NCI-H1930 (cell line): ENCODE measurements at regions not wholly inside any gene's neighbourhood (a gene's known extent, or its start where the extent isn't known, plus 50 kb on each side); places are given as distances from the start of the nearest gene placed in this dataset.
"Not testable (repeated sequence)": the region's sequence is repeated elsewhere in the genome, so short reads cannot be mapped to it uniquely, and the experiment has no call there.

Source experiments
- DNase-seq, 2 experiments: peaks; one replicate each; lab custom pipeline; 2025; lab: John Stamatoyannopoulos, UW

- peak; percentile 78 to 83 for DNase-seq
Observed at GRCh38 chr9:27817747-27818146, 244.5 kb upstream of the C9orf72 start.

- DNase-seq, result peak; percentile 82 to 83
Observed at GRCh38 chr9:27818348-27818747, 245.1 kb upstream of the C9orf72 start.

GRCh38 chr9:27828908-27829307 lies 255.6 kb upstream of the C9orf72 start:
- DNase-seq, result no peak

GRCh38 chr9:27829621-27830020 lies 256.3 kb upstream of the C9orf72 start:
- DNase-seq, result no peak

- not testable (repeated sequence) for DNase-seq
Observed at GRCh38 chr9:27832108-27832507, 258.8 kb upstream of the C9orf72 start.

GRCh38 chr9:27835286-27835685 lies 262.0 kb upstream of the C9orf72 start:
- DNase-seq, result no peak

GRCh38 chr9:27835746-27836145 lies 262.5 kb upstream of the C9orf72 start:
- no peak for DNase-seq

- DNase-seq, result no peak
Observed at GRCh38 chr9:27836661-27837401, 263.6 kb upstream of the C9orf72 start.

GRCh38 chr9:27838876-27839275 lies 265.6 kb upstream of the C9orf72 start:
- no peak for DNase-seq

- not testable (repeated sequence) for DNase-seq
Observed at GRCh38 chr9:27839767-27840166, 266.5 kb upstream of the C9orf72 start.

- no peak for DNase-seq
Observed at GRCh38 chr9:27844797-27845196, 271.5 kb upstream of the C9orf72 start.

GRCh38 chr9:27847380-27847779 lies 274.1 kb upstream of the C9orf72 start:
- no peak for DNase-seq

- no peak for DNase-seq
Observed at GRCh38 chr9:27847818-27848217, 274.5 kb upstream of the C9orf72 start.

- no peak for DNase-seq
Observed at GRCh38 chr9:27848315-27848714, 275.0 kb upstream of the C9orf72 start.

GRCh38 chr9:27851858-27852257 lies 278.6 kb upstream of the C9orf72 start:
- DNase-seq, result no peak

- DNase-seq, result no peak
Observed at GRCh38 chr9:27853529-27853928, 280.2 kb upstream of the C9orf72 start.

- no peak for DNase-seq
Observed at GRCh38 chr9:27856054-27856453, 282.8 kb upstream of the C9orf72 start.

- no peak for DNase-seq
Observed at GRCh38 chr9:27856748-27857147, 283.5 kb upstream of the C9orf72 start.

- no peak for DNase-seq
Observed at GRCh38 chr9:27861887-27862286, 288.6 kb upstream of the C9orf72 start.

- DNase-seq, result no peak
Observed at GRCh38 chr9:27864644-27865438, 291.6 kb upstream of the C9orf72 start.

GRCh38 chr9:27866741-27867140 lies 293.5 kb upstream of the C9orf72 start:
- DNase-seq, result no peak

GRCh38 chr9:27870404-27870803 lies 297.1 kb upstream of the C9orf72 start:
- DNase-seq, result no peak

- DNase-seq, result no peak
Observed at GRCh38 chr9:27880156-27880555, 306.9 kb upstream of the C9orf72 start.
